Limb (tissue), 2 donors: ENCODE measurements at regions not wholly inside any gene's neighbourhood (a gene's known extent, or its start where the extent isn't known, plus 50 kb on each side); places are given as distances from the start of the nearest gene placed in this dataset.

Experiments
- DNase-seq, 2 donors: peaks; one replicate each; pipeline ENCODE4 v3.0.0-alpha.2; 2016; ENCODE audit errors: extremely low spot score in 2 of 2

GRCh38 chr7:73963252-73963822 is 64.6 kb upstream of the ELN start:
- DNase-seq = no peak

- no peak for DNase-seq
These were observed 63.2 kb upstream of the ELN start for GRCh38 chr7:73964786-73965185.

GRCh38 chr7:73966062-73966940 is 61.7 kb upstream of the ELN start:
- no peak for DNase-seq

DNA sequence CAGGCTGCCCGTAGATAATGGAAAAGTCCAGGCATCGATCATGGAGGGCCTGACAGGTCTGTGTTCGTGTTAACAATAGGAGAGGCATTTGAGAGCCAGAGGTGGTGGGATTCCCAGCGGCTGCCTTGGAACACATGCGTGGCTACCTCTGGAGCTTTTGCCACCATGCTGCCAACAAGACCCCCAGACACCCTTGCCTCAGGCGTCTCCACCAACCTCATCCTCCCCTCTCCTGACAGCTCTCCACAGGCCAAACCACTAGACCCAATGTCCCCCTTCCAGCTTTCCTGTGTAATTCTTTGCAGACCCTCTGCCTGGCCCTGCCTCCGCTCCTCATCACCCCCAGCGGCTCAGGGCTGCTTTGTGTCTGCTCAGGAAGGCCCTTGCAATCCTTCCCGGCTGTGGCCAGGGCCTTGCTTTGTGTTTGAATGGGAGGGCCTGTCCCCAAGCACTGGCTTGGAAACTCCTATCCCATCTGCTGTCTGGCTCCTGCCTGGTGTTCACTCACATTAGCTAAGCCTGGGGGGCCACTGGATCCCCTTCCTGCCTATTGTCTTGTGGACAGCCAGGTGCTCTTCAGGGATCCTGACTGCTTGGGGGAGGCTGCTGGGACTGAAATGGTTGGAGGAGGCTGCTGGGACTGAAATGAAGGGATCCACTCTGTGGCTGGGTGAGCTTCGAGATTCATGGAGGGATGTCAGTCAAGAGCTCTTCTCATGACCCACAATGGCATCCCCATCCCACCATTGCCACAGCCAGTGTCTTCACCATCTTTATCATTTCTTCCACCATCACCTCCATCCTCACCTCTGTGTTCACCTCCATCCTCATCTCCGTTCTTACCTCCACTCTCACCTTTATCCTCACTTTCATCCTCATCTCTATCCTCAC is 60.8 kb upstream of the ELN start:
- DNase-seq = no peak

- no peak for DNase-seq
These were observed 60.1 kb upstream of the ELN start for GRCh38 chr7:73967832-73968290.

- no peak for DNase-seq
These were observed 59.5 kb upstream of the ELN start for GRCh38 chr7:73968487-73968886.

- no peak for DNase-seq
These were observed 58.0 kb upstream of the ELN start for GRCh38 chr7:73969991-73970390.

DNA sequence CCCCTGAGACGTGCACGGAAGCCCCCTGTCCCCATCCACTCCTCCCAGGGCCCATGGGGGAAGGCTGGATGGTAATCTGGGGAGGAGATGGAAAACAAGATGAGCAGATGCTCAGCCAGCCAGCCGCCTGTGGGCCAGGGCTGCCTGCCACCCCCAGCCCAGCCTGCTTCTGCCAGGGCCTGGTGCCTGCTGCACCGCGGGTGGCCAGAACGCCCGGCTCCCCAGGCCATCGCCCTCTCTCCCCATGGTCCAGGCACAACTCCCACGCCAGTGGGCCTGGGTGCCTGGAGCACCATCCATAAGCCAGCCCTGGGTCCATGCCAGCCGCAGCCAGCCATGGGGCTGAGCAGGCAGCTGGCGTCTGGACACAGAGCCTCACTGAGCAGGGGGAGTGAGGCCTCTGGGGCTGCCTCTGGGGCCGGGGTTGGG is 57.2 kb upstream of the ELN start:
- DNase-seq = no peak

GRCh38 chr7:73971322-73971703 is 56.7 kb upstream of the ELN start:
- DNase-seq = no peak

DNA sequence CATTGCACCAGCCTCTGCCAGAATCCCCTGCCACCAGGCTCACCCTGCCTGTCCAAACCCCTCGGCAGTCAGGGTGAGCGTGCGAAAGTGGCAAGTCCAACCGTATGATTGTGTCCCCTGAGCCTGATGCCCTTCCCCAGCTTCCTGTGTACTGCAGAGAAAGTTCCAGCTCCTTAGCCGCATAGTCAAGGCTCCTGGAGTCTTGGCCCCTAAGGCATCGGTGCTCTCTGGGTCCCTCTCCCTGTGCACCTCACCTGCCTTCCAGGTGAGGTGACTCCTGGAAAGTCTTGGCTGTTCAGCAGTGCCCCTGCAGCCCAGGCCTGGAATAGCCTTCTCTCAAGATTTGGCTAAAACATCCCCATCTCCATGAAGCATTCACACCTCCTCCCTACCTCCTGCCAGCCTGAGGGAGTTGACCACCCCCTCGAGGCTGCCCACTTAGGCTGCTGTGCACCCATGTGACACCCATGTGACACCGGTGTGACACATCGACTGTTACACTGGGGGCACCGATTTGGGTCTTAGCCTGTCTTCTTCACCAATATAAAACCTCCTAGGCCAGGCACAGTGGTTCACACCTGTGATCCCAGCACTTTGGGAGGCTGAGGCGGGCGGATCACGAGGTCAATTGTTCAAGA is 56.1 kb upstream of the ELN start:
- DNase-seq = no peak

DNA sequence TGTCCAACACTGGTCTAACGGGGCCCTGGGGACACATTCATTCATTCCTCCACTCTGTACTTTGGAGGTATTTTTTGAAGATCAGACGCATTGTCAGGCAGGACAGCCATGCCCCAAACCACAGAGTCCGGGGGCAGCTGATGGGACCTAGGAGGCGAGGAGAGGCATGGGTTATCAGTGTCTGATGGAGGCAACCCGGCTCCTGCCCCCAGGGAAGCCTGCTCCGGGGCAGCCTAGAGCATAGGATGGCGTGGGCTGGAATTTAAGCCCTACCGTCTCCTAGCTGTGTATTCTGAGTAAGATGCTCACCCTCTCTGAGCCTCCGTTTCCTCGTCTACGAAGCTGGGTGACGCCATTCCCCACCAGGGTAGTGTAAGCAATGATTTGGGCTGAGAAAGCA is 55.4 kb upstream of the ELN start:
- DNase-seq = no peak

- DNase-seq = no peak
These were observed 54.9 kb upstream of the ELN start for GRCh38 chr7:73973091-73973490.

DNA sequence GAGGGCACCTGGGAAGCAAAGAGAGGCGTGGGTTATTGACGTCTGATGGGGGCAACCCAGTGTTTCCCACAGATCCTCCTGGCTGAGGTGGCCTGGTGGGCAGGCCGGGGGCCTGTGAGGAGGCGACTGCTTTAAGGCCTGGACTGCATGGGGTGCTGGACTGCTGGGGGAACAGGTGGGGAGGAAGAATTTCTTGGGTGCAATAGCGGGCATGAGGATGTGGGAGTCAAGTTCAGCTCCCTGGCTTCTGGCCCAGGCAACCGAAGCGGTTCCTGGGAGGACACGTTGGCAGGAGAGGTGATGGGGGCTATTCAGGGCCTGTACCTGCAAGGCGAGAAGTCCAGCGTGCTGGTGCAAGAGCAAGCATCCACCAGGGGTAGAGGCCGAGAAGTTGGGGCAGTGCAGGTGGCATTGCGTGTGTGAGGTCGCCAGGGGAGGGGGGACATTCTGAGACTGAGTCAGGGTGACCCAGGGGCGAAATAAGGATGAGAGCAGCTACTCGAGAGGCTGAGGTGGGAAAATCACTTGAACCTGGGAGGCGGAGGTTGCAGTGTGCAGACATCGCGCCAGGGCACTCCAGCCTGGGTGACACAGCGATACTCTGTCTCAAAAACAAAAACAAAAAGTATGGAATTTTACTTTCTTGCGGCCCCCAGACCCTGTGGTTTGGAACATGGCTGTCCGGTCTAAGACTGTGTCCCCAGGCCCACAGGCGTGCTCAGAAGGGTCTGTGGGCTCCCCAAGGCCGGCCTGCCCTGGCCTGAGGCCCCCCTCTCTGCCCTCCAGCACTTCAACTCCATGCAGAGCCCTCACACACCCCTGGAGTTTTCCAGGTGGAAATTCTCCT is 53.6 kb upstream of the ELN start:
- DNase-seq = no peak

DNA sequence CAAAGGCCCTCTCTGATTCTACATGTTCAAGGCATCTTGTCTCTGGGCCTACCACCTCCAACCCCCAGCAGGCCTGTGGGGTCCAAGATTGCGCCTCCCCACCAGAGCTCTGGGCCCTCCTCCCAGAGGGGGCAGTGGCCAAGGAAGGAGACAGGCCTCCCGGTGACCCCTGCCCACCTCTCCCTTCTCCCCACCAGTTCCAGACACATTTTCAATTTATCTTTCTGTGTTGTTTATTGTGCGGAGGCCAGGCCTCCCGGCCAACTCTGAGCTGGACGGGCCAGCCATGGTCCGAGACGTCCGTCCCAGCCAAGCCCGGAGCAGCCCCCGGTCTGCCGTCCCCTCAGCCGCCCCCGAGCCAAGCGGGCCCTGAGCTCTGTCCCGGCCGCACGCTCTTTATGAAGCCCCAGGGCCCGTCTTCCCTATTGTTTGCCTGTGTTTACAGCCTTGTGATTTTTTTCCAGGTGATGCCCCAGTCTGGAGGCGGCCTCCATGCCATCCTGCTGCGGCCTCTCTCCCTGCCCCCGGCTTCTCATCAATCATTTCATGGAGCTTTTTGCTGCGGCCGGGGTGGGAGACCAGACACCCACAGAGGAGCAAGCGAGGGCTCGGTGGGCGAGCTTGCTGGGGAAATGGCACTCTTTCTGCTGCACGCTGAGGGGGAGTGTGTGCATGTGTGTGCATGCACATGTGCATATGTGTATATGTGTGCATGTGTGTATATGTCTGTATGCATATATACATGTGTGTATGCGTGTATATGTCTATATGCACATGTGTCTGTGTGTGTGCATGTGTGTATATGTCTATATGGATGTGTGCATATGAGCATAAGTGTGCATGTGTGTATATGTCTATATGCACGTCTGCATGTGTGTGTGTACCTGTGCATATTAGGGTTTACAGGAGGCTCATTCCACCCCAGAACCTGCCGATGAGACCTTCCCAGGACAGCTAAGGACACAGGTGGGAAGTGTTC is 52.7 kb upstream of the ELN start:
- DNase-seq = no peak

DNA sequence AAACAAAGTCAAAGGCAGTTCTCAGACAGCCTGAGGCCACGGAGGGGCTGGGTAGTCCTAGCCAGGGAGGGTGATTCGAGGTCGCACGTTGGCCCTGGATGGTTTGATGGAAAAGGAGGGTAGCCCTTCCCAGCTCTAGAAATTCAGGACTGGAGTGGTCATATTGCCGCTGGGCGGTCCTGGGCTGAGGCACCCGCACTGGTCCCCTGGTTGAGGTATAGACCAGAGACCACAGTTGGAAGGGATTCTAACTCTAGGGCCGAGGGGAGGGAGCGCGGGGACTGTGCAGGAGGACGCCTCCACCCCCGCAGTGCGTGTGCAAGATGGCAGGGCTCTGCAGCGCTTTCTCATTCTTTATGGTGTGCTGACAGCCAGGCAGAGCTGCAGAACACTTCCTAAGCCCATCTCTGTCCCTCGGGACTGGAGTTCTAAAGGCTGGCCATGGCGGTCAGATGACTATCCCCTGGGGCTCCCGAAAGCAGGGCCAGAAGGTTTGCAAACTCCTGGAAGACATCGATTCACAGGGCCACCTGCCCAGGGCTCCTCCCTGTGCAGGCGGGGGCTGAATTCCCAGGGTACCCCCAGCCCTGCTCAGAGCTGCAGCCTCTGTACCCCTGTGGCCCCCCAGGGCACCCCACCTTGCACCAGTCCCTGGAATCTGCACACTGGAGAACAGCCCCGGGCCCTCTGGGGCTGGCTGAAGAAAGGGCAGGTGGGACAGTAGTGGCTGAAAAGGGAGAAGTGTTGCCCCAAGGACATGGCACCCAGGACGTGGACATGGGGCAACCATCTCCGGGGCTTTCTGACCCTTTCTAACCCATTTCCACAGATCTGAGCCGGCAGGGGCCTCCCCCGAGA is 51.0 kb upstream of the ELN start:
- peak in 1 of 2 donors; percentile 38 for DNase-seq

- peak in 1 of 2 donors; percentile 51 for DNase-seq
These were observed 50.1 kb upstream of the ELN start for GRCh38 chr7:73977619-73978618.
